Inferior parietal cortex (tissue), 1 donor: ENCODE measurements at regions not wholly inside any gene's neighbourhood (a gene's known extent, or its start where the extent isn't known, plus 50 kb on each side); places are given as distances from the start of the nearest gene placed in this dataset.
"Not testable (repeated sequence)": the region's sequence is repeated elsewhere in the genome, so short reads cannot be mapped to it uniquely, and the experiment has no call there.

Experiments
- DNase-seq: peaks from one replicate; pipeline ENCODE4 v3.0.0-alpha.2; 2016; ENCODE audit errors: extremely low spot score

DNA sequence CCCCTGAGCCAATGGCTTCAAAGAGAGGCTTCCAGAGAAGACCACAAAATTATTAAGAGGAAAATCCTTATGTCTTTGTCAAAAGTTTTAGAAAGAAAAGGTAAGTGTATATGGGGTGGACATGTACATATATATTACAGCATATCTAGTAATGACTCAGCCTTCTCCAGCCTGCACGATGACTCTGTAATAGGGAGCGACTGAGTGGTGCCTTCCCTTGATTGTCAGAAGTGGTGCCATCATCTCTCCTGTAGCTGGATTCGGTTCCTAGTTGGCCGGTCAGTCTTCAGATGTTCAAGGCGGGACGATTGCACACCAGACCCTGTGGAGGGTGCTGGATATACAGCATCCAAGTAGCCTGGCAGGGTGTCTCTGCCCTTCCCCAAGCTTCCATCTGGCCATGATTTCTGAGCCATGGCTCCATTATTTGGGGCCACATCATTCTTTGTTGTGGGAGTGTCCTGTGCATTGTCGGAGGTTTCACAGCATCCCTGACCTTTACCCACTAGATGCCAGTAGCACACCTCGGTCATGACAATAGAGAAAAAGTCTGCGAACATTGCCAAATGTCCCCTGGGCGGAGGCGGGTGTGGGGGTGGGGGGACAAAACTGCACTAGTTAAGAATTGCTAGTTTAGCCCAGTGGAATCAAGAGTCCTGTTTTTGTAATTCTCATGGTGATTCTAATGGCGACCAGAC, 206.2 kb upstream of the KAZN start:
- no peak for DNase-seq

DNA sequence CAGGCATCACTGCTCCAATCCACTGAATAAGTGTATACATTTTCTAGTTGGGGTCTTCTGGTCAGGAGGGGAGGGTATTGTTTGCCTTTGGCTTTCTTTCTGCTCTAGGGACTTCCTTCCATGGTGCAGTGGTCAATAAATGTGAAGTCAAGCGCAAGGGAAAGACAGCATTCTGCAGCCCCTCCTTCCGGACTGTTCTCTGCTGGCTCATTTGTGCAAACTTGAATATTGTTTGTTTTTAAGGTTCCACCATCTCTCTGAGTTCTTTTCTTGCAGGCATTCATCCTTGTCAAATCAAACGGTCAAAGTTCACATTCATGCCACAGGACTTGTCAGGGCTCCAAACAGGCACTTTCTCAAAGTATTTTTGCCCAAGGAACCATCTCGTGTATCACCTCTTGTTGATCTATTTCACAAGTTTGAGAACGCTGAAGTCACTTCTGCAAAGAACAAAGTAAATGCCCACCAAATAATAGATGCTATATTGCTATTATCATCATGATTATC, 205.6 kb upstream of the KAZN start:
- DNase-seq, result no peak

DNA sequence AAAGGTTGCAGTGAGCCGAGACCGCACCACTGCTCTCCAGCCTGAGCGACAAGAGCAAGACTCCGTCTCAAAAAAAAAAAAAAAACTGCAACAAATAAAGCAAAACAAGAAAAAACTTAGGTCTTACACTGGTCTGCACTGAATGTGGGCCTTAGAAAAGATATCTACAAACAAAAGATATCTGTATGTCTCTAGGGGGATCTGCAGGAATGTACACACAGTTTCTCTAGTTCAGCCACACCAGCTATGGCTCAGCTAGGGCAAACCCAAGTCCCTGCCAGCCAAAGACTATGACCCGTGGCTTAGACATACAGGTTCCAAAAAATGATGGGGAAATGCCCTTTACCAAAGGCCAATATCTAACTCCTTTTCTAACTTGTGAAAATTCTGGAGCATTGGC, 202.4 kb upstream of the KAZN start:
- DNase-seq, result no peak

DNA sequence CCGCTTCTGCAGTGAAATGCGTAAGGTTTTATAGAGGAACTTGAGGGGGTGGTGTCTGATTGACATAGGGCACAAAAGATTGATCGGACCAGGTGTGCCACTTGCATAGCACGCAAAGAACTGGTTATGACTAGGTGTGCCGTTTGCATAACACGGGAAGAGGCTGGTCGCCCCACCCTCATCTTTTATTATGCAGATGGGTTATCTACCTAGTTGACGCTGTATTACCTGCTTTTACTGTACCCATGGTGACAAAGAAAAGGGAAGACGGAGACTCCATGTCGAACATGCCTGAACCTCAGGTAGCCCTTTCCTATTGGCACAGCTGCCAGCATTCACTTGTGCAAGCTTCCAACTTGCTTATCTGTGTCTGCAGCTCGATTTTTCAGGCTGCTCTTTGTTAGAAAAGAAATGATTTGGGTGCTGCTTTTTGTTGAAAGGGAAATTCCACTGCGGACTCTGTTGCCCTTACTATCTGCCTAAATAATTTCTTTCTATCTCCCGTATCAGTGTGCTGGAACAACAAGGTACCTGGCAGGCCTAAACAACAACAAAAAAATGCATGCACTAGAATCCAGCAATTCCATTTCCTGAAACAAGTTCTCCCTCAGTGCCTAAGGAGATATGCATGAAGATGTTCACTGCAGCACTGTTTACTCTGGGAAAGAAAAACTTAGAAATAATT, 194.4 kb upstream of the KAZN start:
- no peak for DNase-seq

DNA sequence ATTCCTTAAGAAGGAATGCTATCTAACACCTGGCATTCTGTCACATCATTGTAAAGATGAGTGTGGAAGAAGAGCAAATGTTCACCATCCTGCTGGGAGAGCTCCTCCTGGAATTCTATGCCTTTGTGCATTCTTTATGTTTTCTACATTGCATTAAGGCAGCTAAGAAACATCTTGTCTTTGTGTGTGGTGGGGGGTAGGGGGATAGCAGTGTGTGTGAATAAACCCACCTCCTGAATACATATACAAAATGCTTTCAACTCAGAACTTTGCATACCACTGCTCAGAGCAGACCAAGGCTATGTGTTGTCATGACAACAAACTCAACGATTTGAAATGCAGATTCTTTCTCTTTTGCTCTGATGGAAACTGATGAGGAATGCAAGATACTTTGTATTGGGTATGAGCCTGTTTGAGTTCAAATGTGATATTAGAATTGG, 193.6 kb upstream of the KAZN start:
- no peak for DNase-seq

DNA sequence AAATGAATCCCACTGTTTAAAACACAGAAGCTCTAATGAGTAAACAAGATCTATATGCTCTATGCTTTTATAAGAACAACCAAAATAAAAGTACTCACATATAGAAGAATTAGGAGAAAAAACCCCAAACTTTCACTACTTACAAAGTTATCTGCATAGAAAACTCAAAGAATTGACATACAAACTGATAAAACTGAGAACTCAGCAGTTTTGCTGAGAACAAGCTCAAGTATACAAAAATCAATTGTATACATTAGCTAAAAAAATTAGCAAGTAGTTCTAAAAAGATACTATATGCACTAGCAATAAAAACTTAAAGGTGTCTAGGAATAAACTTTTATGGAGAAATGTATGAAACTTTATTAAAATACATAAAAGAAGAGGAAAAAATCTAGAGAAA, 186.2 kb upstream of the KAZN start:
- DNase-seq, result no peak

DNA sequence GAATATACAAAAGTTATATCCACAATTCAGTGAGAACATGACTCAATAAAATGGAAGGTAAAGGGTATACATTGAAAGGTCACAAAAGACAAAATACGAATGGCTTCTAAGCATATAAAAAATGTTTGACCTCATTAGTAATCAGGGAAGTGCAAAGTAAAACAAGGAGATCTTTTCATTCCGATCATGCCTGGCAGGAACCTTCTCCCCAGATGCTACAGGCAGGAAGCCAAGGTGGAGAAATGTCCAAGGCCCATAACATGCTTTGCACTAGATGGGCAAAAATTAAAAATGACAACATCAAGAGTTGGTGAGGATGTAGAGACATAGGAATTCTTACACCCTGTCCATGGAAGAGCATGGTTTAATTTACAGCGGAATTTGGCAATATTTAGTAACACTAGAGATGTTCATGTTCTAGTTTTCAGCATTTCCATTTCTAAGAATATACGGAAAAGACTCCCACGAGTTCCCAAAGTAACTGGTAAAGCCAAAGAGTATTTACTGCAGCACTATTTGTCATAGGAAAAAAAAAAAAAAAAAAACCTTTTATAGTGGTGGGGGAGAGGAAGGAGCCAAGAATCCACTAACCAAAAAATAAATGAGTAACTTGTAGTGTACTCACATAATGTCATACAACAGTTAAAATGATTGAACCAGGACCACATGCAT, 184.5 kb upstream of the KAZN start:
- DNase-seq, result peak; percentile 76

DNA sequence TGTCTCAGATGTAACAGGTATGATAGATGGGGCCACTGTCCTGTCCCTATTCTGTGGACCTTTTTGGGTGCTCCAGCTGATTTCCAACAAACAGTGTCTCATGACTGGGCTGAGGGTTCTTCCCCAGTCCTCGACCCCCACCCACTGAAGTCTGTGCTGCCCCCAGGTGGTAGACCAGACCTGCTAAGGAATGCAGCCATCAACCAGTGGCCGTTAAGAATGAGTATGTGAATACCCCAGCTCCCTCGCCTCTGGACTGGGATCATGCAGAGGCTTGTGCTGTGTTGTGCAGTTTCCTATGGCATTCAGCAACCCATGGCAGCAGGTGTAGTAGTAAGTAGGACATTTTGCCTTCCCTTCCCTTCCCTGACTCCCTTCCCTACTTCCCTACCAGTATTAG, 183.1 kb upstream of the KAZN start:
- no peak for DNase-seq

DNA sequence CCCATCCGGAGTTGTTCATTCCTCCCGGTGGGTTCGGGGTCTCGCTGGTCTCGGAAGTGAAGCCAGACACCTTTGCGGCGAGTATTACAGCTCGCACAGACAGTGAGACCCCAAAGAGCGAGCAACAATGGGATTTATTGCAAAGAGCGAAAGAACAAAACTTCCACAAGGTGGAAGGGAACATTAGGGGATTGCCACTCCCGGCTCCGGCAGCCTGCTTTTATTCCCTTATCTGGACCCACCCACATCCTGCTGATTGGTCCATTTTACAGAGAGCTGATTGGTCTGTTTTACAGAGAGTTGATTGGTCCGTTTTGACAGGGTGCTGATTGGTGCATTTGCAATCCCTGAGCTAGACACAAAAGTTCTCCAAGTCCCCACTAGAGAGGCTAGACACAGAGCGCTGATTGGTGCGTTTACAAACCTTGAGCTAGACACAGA, 178.7 kb upstream of the KAZN start:
- DNase-seq, result not testable (repeated sequence)

DNA sequence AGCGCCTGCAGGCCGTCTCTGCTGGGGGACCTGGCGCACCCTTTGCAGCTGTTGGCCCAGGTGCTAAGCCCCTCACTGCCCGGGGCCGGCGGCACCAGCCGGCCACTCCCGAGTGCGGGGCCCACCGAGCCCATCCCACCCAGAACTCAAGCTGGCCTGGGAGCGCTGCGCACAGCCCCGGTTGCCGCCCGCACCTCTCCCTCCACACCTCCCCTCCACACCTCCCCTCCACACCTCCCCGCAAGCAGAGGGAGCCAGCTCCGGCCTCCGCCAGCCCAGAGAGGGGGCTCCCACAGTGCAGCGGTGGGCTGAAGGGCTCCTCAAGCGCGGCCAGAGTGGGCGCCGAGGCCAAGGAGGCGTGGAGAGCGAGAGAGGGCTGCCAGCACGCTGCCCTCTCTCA, 177.8 kb upstream of the KAZN start:
- no peak for DNase-seq

DNA sequence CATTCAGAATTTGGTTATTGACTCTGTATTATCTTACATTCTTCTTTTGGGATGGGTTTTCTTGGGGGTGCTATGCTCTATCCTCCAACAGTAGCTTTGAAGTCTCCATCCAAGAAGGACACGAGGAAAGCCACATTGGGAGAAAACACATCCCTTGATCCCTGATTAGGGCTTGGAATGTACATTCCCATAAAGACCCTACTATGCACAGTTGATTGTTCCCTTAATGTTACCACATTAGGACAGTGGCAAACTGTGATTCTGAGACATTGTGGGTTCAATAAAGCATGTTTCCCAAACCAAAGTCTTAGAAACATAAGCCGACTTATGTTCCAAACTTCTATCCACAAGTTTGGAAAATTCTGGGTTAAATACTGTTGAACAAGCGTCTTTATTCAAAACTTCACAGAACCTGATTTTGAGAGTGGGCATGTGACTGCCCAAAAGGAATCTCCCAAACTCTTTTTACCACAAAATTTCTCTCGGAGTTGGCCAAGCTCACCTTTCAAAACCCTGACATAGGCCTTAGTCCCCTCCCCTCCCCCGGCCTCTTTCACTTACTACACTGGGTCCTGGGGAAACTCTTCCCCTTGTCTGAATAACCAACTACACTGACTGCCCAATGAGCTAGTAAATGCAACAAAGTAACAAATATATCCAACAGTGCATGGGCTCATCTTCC, 177.0 kb upstream of the KAZN start:
- no peak for DNase-seq

DNA sequence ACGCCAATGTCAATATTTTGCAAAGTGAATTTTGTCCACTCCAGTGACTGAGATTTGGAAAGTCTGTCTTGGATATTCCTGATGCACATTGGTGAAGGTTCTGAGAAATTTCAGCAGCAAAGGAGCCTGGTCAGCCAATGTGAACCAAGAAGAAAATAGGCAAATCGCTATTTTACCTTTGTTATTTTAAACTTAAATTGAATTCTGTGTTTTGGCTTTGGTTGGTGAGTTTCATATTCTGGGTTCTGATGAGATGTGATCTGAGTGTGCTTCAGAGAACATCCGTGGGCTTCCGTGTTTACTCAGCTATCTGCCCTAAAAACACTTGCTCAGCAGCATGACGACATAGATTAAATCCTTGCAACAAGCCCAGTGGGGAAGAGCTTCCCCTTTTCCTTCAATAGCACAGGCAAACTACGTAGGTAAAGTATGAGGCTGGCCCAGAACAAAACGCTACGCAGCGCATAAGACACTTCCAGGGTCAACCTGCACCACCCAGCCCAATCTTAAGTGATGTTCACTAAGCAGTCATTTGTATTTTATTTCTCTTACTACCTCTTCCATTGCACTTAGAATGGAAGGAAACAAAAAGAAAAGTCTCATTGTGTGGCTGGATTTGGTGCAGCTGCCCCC, 176.4 kb upstream of the KAZN start:
- peak; percentile 27 for DNase-seq

DNA sequence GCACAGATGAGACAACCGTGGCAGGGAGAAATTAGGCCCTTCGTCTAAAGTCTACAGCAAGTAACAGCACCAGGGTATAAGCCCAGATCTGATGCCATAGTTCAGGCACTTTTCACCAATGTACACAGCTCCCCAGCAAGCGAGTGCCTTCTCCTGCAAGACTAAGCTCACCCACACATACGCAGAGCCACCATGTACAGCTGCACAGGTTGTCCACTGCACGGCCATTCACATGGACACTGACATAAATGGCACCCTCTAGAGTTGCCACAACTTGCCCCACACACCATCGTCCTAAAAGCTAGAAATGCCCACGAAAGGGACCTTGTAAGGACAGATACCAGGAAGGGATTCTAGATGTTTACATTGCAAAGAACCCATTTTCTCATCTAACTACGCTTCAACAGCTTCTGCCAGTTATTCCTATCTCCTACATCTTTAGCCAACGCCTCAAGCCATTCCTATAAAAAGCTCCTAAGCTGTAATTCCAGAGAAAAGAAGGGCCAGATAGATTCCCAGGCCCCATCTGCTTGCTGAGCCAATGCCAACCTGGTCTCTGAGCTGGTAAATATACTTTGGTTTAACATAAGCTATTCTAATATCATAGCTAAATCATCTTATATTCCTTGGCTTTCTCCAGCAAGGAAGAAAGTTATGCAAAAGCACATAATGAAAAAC, 174.0 kb upstream of the KAZN start:
- peak; percentile 31 for DNase-seq

DNA sequence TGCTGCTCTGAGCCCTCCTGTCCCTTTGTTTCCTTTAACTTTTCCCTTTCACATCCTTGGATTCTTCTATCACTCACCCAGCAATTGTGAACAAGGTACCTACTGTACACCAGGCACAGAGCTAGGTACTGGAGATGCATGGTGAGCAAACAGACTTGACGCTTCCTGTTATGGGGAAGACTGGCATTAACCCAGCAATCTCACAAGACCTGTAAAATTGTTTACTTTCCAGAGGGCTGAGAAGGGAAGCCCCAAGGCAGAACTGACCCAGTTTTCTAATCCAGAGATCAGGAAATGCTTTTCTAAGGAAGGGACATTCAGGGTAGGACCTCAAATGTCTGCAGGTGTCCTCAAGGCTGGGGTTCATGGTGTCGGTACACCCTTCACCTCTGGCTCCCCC, 171.6 kb upstream of the KAZN start:
- no peak for DNase-seq

DNA sequence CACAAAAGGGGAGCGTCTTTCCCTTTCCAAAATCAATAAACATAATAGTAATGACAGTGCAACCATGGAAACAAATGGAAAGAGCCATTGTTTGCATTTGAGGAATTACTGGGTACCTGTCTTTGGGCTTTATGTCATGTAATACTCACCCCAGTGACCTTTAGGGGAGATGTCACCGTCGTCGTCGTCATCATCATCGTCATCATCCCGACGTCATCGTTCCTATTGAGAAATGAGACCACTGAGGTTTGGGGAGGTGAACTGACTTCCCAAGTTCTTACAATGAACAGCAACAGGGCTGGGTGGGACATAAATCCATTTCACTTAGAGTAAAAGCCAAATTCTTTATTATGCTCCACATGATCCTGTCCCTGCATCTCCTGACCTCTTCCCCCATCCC, 168.9 kb upstream of the KAZN start:
- no peak for DNase-seq

DNA sequence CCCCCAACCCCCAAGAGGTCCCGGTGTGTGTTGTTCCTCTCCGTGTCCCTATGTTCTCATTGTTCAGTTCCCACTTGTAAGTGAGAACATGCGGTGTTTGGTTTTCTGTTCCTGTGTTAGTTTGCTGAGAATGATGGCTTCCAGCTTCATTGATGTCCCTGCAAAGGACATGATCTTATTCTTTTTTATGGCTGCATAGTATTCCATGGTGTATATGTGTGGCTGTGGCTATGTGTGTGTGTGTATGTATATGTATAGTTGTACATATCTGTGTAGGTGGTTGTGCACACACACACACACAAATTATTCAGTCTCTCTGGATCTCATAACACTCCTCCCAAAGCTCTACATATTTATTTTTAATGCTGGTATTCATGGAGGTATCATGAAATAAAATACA, 165.8 kb upstream of the KAZN start:
- not testable (repeated sequence) for DNase-seq

DNA sequence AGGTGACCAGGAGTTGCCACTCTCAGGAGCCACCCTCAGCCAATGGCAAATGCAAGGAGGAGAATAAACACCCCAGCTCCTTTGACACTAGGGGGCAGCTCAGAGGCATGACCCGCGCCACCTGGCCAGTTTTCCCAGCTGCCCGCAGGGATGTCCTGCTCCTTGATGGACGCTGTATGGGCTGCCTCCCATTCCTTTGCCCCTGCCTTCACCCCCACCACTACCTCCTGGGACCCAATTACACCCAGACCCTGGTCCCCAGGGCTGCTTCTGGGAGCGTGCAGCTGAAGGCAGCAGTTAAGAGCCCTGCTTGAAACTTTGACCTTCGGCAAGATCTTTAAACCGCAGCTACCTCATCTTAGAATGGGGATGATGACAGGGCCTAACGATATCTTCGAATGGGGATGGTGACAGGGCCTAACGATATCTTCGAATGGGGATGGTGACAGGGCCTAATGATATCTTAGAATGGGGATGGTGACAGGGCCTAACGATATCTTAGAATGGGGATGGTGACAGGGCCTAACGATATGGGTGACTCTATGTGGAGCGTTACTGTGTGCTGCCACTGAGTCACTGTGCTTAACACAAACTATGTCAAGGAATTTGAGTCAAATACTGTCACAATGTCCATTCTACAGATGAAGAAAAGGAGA, 163.0 kb upstream of the KAZN start:
- no peak for DNase-seq

DNA sequence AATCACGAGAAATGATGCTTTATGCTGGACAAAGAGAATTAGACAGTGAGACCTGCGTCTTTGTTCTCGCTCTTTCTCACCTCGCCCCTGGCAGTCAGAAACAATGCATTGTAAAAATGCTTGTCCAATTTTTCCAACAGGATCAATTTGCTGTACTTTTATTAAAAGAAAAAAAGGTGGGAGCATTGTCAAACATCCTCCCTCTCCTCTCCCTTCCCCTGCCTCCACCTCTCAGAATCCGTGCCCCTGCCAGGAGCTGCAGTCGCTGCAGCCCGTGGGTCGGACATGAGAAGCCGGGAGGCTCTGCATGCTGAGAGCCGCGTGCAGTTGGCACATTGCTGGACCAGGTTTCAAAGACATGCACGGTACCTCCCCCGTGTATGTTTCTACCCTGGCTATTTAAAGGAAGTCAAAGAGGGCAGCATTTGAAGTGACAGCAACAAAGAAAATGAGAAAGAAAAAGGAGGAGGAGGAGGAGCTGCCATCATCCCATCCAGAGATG, 161.0 kb upstream of the KAZN start:
- no peak for DNase-seq

DNA sequence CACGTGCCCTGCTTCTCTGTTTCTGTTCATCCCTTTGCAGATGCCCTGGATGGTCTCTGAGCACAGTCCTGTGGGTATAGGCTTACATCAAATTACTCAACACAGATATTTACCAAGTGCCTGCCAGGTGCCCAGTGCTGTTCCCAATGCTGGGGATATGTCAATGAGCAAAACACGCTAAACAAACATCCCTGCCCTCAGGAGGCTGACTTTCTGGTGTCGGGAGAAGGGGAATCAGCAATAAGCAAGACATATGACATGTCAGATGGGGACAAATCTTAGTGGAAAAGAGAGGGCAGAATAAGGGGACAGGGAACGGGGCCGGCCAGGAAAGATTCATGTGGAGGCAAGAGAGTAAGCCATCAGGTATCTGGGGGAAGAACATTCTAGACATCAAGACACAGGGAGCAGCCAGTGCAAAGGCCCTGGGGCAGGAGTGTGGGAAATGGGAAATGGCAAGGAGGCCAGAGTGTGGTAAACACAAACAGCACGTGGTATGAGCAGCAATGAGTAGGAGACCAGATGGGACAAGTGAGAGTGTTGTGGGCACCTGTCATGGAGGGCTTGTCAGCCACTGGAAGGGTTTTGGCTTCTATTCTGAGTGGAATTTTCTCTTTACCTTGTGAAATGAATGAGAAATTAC, 160.2 kb upstream of the KAZN start:
- no peak for DNase-seq

DNA sequence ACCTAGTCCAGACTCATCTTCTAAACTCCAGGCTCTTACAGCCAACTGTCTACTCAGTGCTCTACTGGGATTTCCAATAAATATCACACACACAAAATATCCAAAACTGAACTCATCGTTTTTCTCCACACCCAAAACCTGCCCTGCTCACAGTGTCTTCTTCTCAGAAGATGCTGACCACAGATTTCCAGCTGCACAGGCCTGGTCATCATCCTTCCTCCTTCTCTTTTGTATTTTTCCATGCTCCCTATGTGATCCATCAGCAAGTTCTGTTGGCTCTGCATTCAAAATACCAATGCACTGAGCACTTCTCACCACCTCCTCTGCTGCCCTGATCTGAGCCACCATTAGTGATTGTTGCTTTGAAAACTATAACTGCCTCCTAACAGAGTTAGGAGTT, 159.5 kb upstream of the KAZN start:
- DNase-seq, result no peak
